ENCODE measurements at regions not wholly inside any gene's neighbourhood (a gene's known extent, or its start where the extent isn't known, plus 50 kb on each side); places are given as distances from the start of the nearest gene placed in this dataset.

DNA sequence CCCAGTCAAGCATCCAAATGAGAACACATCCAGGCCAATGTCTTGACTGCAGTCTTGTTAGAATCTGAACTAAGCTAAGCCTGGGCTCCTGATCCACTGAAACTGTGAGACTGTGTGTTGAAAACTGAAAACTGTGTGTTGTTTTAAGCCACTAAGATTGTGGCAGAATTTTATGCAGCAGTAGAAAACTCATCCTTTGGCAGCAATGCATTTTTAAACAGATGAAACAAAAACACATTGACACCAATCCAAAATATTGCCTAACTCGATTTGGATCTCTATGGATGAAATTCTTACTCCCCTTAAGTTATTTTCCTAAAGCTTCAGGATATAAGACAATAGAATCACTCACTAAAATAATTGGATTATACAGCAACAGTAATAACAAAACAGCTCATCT, 202.3 kb upstream of the KLF12 start:
- TF ChIP-seq POLR2A (IDR thresholded peaks at IDR 0.05) (no peak), POLR2AphosphoS5 (IDR thresholded peaks at IDR 0.05) (no peak)
- TF ChIP-seq, protein P1, sequence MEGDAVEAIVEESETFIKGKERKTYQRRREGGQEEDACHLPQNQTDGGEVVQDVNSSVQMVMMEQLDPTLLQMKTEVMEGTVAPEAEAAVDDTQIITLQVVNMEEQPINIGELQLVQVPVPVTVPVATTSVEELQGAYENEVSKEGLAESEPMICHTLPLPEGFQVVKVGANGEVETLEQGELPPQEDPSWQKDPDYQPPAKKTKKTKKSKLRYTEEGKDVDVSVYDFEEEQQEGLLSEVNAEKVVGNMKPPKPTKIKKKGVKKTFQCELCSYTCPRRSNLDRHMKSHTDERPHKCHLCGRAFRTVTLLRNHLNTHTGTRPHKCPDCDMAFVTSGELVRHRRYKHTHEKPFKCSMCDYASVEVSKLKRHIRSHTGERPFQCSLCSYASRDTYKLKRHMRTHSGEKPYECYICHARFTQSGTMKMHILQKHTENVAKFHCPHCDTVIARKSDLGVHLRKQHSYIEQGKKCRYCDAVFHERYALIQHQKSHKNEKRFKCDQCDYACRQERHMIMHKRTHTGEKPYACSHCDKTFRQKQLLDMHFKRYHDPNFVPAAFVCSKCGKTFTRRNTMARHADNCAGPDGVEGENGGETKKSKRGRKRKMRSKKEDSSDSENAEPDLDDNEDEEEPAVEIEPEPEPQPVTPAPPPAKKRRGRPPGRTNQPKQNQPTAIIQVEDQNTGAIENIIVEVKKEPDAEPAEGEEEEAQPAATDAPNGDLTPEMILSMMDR (IDR thresholded peaks at IDR 0.05): no peak

Data from breast epithelium (tissue), 3 donors.